ENCODE measurements at regions not wholly inside any gene's neighbourhood (a gene's known extent, or its start where the extent isn't known, plus 50 kb on each side); places are given as distances from the start of the nearest gene placed in this dataset.

DNA sequence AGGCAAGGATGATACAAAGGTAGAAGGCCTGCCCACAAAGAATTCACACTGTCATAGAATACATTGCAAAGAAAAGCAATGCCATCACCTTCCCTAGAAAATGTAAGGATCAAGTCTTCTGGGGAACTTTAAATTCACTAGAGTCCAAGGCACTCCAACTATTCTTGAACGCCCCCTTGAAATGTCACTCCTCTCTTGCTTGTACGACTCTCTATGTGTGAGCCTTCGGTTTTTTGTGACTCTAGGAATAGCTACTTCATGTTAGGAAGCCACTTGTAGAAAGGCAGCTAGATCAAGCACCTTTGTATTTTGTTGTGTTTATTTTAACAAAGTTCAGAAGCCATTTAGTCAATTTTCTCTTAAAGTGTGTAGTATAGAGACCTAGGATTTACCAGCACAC, 159.2 kb upstream of the ARID1B start:
- no peak for TF ChIP-seq SMC3 (conservative IDR thresholded peaks at IDR 0.05; ENCODE audit: poor library complexity)
- TF ChIP-seq CTCF (IDR thresholded peaks at IDR 0.05; ENCODE audit: poor library complexity, severe bottlenecking), result no peak

Measured in neural cell (in vitro differentiated cells).